ENCODE measurements at regions not wholly inside any gene's neighbourhood (a gene's known extent, or its start where the extent isn't known, plus 50 kb on each side); places are given as distances from the start of the nearest gene placed in this dataset.
A peak's percentile ranks its signal among the peaks of the same experiment; 100 is the strongest.

- peak; percentile 98 for TF ChIP-seq CTCF (conservative IDR thresholded peaks at IDR 0.05; ENCODE audit: control insufficient read depth, insufficient read depth, low read depth, low read length)
- peak; percentile 85 for DNase-seq (ENCODE audit: low read depth)
- H3K4me3 ChIP-seq (ENCODE audit: control insufficient read depth, low read depth, low read length), result no peak overlapping the region
These were observed 194.4 kb downstream of the RGS3 start for GRCh38 chr9:113657765-113658544.

DNA sequence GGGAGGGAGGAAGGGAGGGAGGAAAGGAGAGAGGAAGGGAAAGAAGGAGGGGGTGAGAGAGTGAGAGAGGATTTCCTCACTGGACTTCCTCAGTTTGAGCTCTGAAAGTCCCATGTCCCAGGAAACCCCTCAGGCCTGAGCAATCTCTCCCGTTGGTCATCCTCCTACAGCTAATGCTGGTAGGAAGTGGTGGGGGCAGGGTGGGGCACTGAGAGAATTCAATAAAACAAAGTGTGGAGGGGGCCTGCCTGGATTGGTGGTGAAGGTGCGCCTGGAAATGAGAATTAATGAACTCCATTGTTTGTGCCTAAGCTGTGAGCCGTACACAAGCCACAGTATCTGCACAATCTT lies 195.0 kb downstream of the RGS3 start:
- TF ChIP-seq CTCF (conservative IDR thresholded peaks at IDR 0.05; ENCODE audit: control insufficient read depth, insufficient read depth, low read depth, low read length), result no peak
- no peak overlapping the region for H3K4me3 ChIP-seq (ENCODE audit: control insufficient read depth, low read depth, low read length)

DNA sequence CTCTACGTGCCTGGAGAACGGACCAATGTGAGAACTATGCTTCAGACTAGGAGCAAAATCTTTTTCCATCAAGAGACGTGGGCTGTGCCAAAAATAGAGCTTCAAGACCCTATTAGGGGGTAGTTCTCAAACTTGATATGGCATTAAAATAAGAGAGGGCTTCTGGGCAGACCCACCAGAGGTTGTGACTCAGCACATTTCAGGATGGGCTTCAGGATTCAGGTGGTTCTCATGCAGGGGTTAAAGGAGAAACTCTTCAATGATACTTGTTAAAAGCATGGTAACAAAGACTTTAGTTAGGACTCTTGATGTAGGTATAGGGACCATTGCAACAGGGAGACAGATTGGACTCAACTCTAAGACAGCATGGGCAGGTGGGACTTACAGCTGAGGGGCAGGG lies 195.5 kb downstream of the RGS3 start:
- no peak for DNase-seq (ENCODE audit: low read depth)
- TF ChIP-seq CTCF (conservative IDR thresholded peaks at IDR 0.05; ENCODE audit: control insufficient read depth, insufficient read depth, low read depth, low read length), result no peak
- H3K4me3 ChIP-seq (ENCODE audit: control insufficient read depth, low read depth, low read length), result no peak overlapping the region

More for the DNA sequence above, 195.0 kb downstream of the RGS3 start:
- DNase-seq (ENCODE audit: low read depth), result no peak

DNA sequence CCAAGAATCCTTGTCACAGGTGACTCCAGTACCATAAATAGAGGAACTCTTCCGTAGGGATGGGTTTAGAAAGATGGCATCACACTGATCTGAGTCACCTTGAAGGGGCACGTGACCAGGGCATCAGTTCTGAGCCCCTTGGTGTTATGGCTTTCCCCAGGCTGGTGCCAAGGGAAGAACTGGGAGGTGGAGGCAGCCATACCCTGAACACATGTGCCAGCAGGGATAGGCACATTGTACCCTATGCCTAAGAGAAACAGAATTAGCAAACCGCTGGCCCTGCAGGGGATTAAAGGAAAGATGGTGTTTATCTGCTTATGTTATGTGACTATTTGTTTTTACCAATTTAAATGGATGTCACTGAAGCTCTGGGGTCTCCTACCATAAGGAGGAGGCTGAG lies 196.2 kb downstream of the RGS3 start:
- H3K4me3 ChIP-seq (ENCODE audit: control insufficient read depth, low read depth, low read length), result no peak overlapping the region
- DNase-seq (ENCODE audit: low read depth), result no peak
- no peak for TF ChIP-seq CTCF (conservative IDR thresholded peaks at IDR 0.05; ENCODE audit: control insufficient read depth, insufficient read depth, low read depth, low read length)

DNA sequence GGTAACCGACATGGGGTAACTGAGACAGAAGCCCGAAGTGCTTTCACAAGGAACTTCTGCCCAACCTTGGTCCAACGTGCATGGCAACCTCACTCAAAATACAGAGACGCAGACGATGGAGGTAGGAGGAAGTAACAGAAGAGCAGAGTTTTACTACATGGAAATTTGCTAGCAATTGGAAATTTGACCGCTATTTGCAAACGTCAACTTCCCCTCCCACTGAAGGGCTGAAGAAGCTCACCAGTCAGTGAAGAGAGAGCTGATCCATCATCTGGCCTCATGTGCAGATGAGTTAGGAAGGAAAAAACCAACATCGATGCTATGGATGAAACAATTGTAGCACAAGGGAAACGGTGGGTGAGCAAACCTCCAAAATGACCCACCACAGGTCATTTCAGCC lies 196.7 kb downstream of the RGS3 start:
- no peak for DNase-seq (ENCODE audit: low read depth)
- TF ChIP-seq CTCF (conservative IDR thresholded peaks at IDR 0.05; ENCODE audit: control insufficient read depth, insufficient read depth, low read depth, low read length), result no peak
- no peak overlapping the region for H3K4me3 ChIP-seq (ENCODE audit: control insufficient read depth, low read depth, low read length)

GRCh38 chr9:113661074-113661473 lies 197.5 kb downstream of the RGS3 start:
- TF ChIP-seq CTCF (conservative IDR thresholded peaks at IDR 0.05; ENCODE audit: control insufficient read depth, insufficient read depth, low read depth, low read length), result no peak
- no peak for DNase-seq (ENCODE audit: low read depth)
- H3K4me3 ChIP-seq (ENCODE audit: control insufficient read depth, low read depth, low read length), result no peak overlapping the region
